GM19452 (cell line): ENCODE measurements at regions not wholly inside any gene's neighbourhood (a gene's known extent, or its start where the extent isn't known, plus 50 kb on each side); places are given as distances from the start of the nearest gene placed in this dataset.

Experiments
- ATAC-seq: cut with Tn5 transposase; IDR thresholded peaks from one replicate; pipeline ENCODE4 v1.9.1; 2021; ENCODE audit not compliant: unreplicated experiment

GRCh38 chr7:81370822-81371221 is 399.0 kb downstream of the HGF start:
- no peak for ATAC-seq

- ATAC-seq: no peak
These were observed 402.4 kb downstream of the HGF start for GRCh38 chr7:81367326-81367931.

GRCh38 chr7:81366546-81366945 is 403.3 kb downstream of the HGF start:
- no peak for ATAC-seq

- no peak for ATAC-seq
These were observed 408.0 kb downstream of the HGF start for GRCh38 chr7:81361769-81362312.

- ATAC-seq: no peak
These were observed 413.9 kb downstream of the HGF start for GRCh38 chr7:81355911-81356310.

GRCh38 chr7:81349044-81349443 is 420.8 kb downstream of the HGF start:
- no peak for ATAC-seq

- ATAC-seq: no peak
These were observed 421.1 kb upstream of the SEMA3C start for GRCh38 chr7:81339946-81340345.

- ATAC-seq: no peak
These were observed 414.7 kb upstream of the SEMA3C start for GRCh38 chr7:81333536-81333935.

GRCh38 chr7:81333004-81333403 is 414.2 kb upstream of the SEMA3C start:
- no peak for ATAC-seq

- ATAC-seq: no peak
These were observed 412.5 kb upstream of the SEMA3C start for GRCh38 chr7:81331061-81332018.

- no peak for ATAC-seq
These were observed 411.3 kb upstream of the SEMA3C start for GRCh38 chr7:81330108-81330507.

GRCh38 chr7:81327468-81328266 is 408.8 kb upstream of the SEMA3C start:
- no peak for ATAC-seq

GRCh38 chr7:81321949-81322348 is 403.1 kb upstream of the SEMA3C start:
- no peak for ATAC-seq

GRCh38 chr7:81317741-81318140 is 398.9 kb upstream of the SEMA3C start:
- no peak for ATAC-seq

GRCh38 chr7:81308643-81309322 is 389.9 kb upstream of the SEMA3C start:
- ATAC-seq: no peak

- ATAC-seq: no peak
These were observed 383.0 kb upstream of the SEMA3C start for GRCh38 chr7:81301815-81302214.

- no peak for ATAC-seq
These were observed 381.9 kb upstream of the SEMA3C start for GRCh38 chr7:81300753-81301152.

GRCh38 chr7:81299711-81300110 is 380.9 kb upstream of the SEMA3C start:
- no peak for ATAC-seq

GRCh38 chr7:81298951-81299666 is 380.3 kb upstream of the SEMA3C start:
- ATAC-seq: no peak

- ATAC-seq: no peak
These were observed 378.5 kb upstream of the SEMA3C start for GRCh38 chr7:81297317-81297716.
